HG03064 (cell line): ENCODE measurements at regions not wholly inside any gene's neighbourhood (a gene's known extent, or its start where the extent isn't known, plus 50 kb on each side); places are given as distances from the start of the nearest gene placed in this dataset.

Experiments
- ATAC-seq: cut with Tn5 transposase; IDR thresholded peaks from one replicate; pipeline ENCODE4 v1.9.1; 2021; ENCODE audit warnings: low read depth; ENCODE audit not compliant: unreplicated experiment

DNA sequence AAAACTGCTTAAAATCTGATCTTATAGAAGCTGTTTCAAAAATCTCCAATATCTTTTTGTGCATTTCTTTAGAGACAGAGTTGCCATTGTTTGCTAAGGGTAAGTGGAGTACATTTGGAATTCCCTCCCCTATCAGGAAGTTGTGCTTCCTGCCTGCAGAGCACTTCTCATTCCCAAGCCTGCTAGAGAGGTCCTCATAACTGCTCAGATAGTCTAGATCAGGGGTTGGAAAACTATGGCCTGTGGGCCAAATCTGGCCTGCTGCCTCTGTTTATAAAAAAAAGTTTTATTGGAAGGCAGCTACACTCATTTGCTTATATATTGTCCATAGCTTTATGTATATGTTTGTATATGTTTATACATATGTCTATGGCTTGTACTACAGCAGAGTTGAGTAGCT is 333.7 kb upstream of the PROK2 start:
- no peak for ATAC-seq

DNA sequence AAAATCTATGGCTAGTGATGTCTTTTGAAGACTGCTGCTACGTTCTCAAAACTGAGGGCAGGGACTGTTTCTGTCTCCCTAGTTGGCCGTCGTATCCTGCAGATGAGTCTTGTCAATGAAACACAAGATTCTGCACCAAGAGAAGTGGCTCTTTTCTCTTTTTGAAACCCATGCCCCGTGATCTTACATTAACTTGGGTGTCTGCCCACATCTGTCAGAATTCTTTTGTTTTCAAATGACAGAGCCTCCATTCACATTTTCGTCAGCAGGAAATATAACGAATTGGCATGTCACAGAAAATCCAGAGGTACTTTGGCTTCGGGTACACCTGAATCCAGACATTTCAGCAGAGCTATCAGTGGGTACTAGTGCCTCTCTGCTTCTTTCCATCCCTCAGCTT is 331.3 kb upstream of the PROK2 start:
- ATAC-seq: no peak

DNA sequence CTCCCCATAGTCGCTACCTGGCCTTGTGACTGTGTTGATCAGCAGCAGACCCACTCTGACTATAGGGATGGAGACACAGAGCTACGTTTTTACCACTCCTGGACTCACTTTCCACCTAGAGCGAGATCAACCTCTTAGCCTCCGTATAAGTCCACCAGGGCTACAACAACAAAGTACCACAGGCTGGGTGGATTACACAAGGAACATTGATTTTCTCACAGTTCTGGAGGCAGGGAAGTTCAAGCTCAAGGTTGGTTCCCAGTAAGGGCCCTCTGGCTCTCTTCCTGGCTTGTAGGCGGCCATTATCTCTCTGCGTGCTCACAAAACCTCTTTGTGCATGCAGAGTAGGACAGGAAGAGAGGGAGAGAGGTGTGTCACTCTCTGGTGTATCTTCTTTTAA is 330.4 kb upstream of the PROK2 start:
- ATAC-seq: no peak

DNA sequence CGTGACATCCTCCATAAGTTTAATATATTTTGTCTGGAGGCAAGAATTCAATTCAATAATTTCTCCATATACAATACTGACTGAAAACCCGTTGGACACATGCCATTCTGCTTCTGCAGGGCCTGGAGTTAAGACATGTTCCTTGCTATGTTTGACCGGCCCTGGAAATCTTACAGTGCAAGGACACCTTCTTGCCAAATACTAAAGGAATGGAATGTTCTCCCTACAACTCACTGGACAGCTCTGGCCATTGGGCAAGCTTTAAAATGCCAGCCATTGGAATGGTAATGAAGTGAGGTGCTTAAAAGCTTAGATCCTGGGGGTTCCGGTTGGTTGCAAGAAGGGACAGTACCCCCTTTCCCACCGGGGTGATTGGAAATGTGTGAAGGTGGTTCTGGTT is 329.8 kb upstream of the PROK2 start:
- ATAC-seq: no peak

DNA sequence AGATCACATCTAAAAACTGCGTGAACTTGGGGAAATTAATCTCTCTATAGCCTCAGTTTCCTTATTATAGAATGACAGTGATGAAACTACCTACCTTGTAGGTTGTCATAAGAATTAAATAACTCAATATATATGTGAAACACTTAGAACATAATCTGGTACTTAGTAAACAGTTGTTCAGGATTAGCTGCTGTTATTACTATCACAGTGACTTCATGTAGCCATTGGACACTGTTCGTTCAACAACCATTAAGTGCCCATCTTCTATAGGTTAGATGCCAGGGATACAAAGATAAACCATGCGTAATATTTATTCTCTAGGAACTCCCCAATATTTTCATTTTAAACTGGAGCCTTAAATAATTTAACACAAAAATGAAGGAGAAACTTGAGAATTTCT is 329.0 kb upstream of the PROK2 start:
- no peak for ATAC-seq

DNA sequence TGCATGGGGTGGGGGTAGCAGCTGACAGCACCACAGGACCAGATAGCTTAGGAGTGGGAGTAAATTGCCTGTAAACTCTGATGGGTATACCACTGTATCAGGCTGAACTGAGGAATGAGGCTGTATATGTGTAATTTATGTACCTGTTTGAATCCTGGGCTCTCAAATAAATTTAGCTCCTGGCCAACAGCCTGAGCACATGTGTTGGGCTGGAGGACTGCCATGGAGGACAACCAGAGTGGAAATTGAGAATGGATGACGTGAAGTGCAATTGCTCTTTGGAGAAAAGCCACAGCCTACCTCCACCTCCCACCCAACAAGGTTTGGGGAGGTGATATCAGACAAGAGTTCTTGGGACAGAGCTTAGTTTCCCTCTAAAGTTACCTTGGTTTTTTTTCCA is 328.6 kb upstream of the PROK2 start:
- no peak for ATAC-seq

DNA sequence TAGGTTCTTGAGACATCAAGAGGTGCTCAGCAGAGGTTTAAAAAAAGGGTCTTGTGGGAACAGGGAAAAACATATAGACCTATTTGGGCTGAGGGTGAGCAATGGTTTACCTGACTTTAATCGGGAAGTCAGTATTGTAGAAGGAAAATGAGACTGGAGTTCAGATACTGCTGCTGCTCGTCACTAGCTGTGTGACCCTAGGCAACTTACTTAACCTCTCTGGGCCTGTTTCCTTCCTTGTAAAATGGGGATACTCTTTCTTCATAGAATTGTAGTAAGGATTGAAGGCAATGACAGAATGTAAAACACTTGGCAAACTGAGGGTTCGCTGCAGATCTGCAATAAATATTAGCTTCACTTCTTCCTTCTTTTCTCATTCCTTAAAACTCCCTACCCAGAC is 327.5 kb upstream of the PROK2 start:
- no peak for ATAC-seq

DNA sequence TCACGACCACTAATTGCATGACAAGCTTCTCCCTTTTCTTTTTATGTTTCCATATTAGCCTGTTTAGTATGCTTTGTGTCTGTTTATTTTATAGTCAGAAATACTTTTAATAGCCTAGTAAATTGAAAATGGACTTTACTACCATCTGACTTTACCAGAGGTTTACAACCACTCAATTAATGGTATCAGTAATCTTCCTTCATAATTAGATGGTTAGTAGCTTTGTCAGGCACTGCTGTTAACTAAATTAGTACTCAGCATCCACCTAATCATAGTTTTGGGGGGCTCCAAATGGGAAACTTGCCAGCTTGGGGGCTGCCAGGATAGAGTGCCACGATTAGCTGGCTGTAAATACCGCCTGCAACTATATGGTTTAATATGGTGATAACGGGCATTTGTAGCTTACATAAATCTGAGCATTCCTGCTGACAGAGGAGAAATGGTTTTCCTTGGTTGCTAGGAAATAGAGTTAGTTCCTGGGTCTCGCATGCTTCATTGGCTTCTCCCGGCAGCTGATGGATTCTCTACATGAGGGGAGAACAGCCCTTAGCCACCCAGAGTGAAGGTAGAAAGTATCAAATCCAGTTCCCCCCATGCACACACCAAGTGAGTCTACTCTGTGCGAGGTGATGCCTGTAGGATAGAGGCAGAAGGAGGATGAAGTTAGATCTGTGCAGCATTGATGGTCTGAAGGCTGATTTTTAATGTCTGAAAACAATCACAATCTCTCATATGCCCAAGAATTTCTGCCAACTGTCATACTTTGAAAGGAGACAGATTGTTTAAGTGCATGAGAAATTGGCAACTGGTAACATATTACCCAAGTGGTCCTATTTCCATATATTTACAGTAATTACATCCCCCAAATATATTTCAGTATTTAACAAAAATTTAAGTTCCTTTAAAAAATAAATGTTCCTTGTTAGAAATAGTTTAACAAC is 326.6 kb upstream of the PROK2 start:
- ATAC-seq: no peak

DNA sequence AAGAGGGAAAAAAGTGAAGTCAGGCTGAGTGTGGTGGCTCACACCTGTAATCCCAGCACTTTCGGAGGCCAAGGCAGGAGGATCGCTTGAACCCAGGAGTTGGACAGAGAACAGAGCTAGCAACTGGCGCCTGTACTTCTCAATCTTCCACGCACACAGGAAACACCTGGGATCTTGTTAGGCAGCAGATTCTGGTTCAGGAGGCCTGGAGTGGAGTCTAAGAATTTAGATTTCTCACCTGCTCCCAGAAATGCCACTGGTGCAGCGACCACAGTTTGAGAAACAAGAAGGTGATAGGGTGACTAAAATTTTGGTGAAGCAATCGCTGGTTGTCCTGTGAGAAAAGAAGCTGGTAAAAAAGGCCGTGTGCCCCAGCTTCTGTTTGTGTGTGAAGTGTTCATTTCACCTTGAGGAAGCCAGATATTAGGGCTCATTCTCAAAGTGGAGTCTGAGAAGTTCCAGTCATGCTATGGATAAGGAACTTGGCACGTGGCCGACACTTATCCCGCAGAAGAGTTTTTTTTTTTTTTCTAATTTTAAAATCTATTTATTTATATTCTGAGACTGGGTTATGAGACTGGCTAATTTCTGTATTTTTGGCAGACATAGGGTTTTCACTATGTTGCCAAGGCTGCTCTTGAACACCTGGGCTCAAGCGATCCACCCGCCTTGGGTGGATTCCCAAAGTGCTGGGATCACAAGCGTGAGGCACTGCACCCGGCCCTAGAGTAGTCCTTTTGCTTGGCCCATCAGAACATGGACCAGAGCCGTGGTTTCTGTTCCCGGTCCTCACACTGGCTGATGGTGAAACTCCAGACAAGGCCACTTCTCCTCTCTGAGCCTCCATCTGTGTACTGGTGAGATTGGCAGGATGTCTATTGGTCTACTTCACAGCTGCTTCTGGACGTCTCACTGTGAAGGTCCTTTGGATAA is 324.6 kb upstream of the PROK2 start:
- ATAC-seq: no peak

DNA sequence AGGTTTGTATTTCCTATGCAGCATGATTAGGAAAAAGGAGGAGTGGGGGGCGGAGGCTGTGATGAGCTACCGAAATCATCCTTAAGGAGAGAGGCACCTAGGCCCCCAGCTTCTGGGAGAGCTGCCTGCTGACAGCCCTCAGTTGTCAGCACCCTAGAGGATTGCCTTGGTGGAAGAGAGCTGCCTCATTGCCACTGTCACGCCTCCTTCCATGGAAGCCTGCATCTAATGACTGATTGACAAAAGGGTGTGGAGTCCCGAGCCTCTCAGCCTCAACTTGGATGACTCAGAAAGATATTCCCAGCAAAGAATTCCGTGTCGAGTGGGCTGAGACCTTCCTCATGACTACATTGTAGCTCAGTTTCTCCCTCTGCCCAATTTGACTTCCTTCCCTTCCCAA is 320.4 kb upstream of the PROK2 start:
- no peak for ATAC-seq

DNA sequence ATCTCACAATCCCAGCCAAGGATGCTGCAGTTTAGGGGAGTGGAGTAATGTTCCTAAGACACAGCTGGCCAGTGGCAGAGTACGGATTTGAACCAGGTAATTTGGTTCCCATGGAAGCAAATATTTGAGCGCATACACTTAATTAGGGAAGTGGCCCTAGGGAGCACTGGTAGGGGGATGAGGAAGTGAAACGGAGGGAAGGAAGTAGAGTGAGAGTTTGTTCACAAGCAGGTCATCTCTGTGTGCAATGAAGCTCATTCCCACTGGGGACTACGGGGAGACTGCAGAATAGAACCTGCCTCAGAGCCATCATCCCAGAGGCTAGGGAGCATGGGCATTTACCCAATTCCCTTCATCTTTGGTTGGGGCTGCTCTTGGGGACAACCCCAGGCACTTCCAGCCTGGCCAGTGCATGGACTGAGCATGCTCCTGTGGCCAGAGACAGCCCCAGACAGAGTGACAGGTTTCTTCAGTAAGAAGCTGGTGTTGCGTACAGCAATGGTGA is 317.2 kb upstream of the PROK2 start:
- peak; percentile 64 for ATAC-seq

DNA sequence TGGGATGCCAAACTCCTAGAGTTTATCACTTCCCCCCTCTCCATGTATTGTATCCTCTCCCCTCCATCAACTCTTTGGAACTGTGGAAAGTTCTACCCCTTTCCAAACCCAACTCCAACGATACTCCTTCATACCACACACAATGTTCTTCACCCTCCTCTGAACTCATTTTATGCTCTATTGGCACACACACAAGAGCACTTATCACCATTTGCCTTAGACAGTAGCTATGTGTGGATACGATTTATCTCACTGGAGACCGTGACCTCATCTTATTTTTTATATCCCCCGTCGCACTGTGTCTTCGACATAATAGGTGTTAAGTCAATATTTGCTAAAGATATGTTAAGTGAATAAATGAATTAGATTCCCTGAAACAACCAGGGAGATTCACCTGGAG is 316.5 kb upstream of the PROK2 start:
- no peak for ATAC-seq

DNA sequence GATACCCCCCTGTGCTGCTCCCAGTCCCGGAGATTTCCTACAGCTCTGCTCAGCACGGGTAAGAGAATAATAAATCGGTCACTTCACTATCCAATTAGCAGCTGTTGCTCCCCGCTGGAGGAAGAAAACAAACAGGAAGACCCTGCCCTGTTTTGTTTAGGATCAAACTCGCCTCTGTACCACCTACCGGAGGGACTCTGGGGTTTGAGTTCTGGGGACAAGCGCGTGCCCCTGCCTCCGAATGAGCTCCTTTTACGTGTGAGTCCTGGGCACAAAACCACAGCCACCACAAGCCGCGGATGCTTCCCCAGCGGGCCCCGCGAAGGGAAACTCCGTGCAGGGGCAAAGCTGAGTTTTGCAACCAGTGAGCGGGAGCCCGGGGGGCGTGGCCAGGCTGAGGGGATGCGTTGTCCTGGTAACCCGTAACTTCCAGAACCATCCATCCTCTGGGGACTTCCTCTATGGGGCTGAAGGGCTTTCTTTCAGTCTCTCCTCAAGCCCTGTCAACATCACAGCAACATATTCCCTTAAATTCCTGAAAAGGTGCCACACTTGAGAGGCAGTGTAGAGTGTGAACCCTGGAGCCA is 315.7 kb upstream of the PROK2 start:
- peak; percentile 45 for ATAC-seq

DNA sequence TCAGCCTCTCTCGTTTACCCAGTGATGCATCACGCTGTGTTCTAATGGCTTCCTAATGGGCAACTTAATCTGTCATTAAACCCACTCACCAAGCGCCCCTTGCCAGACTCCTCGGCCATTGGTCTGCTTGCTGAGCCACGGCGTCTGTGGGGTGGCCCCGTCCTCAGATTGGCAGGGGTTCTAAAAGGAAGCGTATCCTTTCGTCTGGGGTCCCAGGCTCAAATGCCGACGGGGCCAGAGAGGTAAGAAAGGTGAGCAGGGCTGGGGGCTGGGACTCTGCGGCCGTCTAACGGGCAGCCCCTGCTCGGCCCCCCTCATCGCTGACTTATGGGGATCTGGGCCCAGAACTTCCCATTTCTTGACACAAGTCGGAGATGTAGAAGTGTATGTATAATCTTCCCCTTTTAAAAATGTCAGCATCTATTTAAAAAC is 315.1 kb upstream of the PROK2 start:
- ATAC-seq: no peak

DNA sequence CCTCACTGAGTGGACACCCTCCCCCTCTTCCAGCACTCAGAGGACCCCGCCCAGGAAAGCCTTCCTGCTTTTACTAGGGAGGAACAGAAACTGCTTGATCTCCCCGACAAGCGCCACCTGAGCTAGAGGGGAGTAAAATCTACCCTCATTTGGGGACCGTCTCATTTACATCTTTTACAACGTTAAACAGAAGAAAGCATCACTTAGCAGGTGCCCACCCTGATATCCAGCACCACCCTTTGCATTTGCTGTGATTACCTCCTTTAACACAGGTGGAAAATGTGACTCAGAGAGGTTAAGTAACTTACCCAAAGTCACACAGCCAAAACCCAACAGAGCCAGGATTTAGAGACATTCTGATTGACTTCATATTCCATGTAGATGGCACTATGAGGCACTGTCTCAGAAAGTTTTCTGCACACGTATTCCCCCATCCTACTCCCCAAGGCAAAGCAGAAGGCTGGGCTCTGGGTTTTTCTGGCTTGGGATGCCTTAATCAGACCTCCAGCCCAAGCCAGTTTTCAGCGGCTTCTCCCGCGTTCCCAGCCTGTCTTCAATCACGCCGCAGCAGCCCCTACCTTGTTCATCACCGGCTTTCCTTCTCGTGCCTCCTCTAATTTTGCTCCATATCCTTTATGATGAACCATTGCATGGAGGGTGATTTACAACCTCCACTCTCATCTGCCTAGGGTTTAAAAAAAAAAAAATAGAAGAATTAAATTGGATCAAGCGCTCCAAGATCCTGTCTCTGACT is 314.6 kb upstream of the PROK2 start:
- no peak for ATAC-seq

DNA sequence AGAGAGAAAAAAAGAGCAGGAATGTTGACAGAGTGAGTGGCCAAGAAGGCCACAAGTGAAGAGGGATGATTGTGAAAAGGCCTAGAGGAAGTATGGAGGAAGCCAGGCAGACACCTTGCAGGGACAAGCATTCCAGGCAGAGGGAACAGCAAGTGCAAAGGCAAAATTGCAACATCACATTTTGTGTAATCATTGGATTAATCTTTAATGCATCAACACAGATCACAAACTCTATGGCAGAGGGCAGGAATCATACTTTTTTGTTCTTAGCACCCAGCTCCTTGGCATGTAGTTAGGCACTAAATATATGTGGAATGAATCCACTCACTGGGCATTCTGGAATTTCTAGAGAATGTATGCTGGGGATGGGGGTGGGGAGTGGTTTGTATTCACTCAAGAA is 312.1 kb upstream of the PROK2 start:
- no peak for ATAC-seq

DNA sequence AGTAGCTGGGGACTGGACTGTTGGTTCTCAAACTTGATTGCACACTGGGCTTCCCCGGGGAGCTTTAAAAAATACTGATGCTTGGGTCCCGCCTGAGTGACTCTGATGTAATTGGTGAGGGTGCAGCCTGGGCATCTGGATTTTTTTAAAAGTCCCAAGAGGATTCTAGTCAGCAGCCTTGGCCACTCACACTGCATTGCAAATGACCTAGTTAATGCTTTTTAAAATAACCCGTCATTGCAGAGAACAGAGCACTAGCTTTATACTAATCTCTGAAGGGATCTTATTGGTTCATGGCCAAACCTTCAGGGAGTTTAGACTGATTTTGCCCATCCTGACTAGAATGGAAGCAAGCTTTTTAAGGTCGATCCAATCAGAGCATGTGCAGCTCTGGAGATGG is 310.6 kb upstream of the PROK2 start:
- ATAC-seq: no peak

DNA sequence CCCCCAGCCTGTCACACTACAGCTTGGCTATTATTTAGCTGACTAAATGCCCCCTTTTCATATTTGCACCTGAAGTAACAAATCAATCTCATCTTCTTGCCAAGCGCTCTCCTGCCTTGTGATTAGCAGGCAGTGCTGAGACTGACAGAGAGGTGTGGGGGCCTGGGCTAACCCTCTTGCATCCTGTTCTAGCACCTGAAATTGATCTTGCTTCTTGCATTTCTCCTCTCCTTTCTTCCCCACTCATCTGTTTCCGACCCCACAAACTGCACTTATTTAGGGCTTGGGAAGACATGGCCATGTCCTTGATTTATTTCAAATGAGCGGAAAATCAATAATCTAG is 309.0 kb upstream of the PROK2 start:
- no peak for ATAC-seq

DNA sequence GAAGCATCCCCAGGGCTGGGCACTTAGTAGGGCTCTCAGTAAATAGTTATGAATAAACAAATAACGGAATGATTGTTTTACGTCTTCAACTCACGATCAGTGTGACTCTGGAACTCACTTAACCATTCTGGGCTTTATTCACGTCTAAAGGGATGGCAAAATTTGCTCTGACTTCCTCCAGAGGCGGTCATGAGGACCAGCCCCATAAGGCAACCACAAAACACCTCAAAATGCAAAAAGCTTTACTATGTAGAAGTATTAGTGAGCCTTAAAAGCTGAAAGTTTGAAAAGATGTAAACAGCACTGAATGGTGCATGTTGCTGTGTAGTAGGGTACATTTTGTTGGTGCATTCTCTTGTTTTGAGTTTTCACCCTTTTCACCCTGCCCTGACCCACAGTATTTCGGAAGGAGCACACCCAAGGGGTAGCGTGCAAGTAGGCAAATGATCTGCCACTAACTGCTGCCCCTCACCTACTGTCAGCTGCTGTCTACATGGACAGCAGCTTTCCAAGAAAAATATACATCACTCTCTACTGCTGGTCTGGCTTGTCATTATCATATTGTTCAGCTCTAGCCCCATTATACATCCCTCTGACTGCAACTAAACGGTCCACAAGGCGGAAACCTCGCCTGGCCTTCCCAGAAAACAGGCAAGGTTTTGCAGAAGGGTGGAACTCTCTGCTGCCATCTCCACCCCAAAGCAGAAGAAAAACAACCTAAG is 308.5 kb upstream of the PROK2 start:
- ATAC-seq: no peak

DNA sequence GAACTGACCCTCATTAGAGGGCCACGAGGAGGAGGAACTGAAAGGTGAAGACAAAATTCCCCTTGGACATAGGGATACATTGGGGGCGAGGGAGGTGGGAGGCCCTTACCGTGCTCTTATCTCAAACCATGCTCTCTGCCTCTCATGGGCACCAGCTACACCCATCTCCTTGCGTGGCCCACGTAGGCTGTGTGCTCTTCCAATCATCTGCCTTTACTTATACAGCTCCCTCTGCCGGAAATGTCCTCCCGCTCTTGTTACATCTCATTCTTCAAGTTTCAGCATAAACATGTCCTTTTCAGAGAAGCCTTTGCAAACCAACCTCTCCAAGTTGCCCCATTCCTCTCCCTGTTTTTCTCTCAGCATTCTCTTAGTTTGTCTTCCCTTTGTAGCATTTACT is 307.8 kb upstream of the PROK2 start:
- no peak for ATAC-seq
